ENCODE measurements at regions not wholly inside any gene's neighbourhood (a gene's known extent, or its start where the extent isn't known, plus 50 kb on each side); places are given as distances from the start of the nearest gene placed in this dataset.

GRCh38 chr3:107238787-107239186 lies 138.5 kb upstream of the CCDC54 start:
- Histone ChIP-seq H3K4me3 (replicated peaks; ENCODE audit: insufficient read depth, low read length) (no peak overlapping the region), H3K27me3 (ENCODE audit: insufficient read depth, poor library complexity, severe bottlenecking) (no peaks in the 10 kb centered on the region), H3K27ac (replicated peaks) (no peak overlapping the region)
- no peak for TF ChIP-seq SPI1 (IDR thresholded peaks at IDR 0.05; ENCODE audit: borderline replicate concordance, low read depth)
- TF ChIP-seq POLR2AphosphoS5 (IDR thresholded peaks at IDR 0.05; ENCODE audit: low read depth): no peak
- TF ChIP-seq CTCF (IDR thresholded peaks at IDR 0.05; ENCODE audit: insufficient read depth, low read length): no peak
- TF ChIP-seq, protein P1, sequence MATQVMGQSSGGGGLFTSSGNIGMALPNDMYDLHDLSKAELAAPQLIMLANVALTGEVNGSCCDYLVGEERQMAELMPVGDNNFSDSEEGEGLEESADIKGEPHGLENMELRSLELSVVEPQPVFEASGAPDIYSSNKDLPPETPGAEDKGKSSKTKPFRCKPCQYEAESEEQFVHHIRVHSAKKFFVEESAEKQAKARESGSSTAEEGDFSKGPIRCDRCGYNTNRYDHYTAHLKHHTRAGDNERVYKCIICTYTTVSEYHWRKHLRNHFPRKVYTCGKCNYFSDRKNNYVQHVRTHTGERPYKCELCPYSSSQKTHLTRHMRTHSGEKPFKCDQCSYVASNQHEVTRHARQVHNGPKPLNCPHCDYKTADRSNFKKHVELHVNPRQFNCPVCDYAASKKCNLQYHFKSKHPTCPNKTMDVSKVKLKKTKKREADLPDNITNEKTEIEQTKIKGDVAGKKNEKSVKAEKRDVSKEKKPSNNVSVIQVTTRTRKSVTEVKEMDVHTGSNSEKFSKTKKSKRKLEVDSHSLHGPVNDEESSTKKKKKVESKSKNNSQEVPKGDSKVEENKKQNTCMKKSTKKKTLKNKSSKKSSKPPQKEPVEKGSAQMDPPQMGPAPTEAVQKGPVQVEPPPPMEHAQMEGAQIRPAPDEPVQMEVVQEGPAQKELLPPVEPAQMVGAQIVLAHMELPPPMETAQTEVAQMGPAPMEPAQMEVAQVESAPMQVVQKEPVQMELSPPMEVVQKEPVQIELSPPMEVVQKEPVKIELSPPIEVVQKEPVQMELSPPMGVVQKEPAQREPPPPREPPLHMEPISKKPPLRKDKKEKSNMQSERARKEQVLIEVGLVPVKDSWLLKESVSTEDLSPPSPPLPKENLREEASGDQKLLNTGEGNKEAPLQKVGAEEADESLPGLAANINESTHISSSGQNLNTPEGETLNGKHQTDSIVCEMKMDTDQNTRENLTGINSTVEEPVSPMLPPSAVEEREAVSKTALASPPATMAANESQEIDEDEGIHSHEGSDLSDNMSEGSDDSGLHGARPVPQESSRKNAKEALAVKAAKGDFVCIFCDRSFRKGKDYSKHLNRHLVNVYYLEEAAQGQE (IDR thresholded peaks at IDR 0.05; ENCODE audit: insufficient replicate concordance, low read depth): no peak
- no peak for TF ChIP-seq GABPA (IDR thresholded peaks at IDR 0.05; ENCODE audit: low read depth)
- no peak for DNase-seq (ENCODE audit: low read depth in 1 of 2, low spot score in 1 of 2)

GRCh38 chr3:107239703-107240102 lies 137.5 kb upstream of the CCDC54 start:
- Histone ChIP-seq H3K27ac (replicated peaks) (no peak overlapping the region), H3K27me3 (ENCODE audit: insufficient read depth, poor library complexity, severe bottlenecking) (no peaks in the 10 kb centered on the region), H3K4me3 (replicated peaks; ENCODE audit: insufficient read depth, low read length) (no peak overlapping the region)
- DNase-seq (ENCODE audit: low read depth in 1 of 2, low spot score in 1 of 2): no peak
- TF ChIP-seq POLR2AphosphoS5 (IDR thresholded peaks at IDR 0.05; ENCODE audit: low read depth) (no peak), SPI1 (IDR thresholded peaks at IDR 0.05; ENCODE audit: borderline replicate concordance, low read depth) (no peak), CTCF (IDR thresholded peaks at IDR 0.05; ENCODE audit: insufficient read depth, low read length) (no peak), GABPA (IDR thresholded peaks at IDR 0.05; ENCODE audit: low read depth) (no peak)
- TF ChIP-seq, protein P1 (IDR thresholded peaks at IDR 0.05; ENCODE audit: insufficient replicate concordance, low read depth): no peak

DNA sequence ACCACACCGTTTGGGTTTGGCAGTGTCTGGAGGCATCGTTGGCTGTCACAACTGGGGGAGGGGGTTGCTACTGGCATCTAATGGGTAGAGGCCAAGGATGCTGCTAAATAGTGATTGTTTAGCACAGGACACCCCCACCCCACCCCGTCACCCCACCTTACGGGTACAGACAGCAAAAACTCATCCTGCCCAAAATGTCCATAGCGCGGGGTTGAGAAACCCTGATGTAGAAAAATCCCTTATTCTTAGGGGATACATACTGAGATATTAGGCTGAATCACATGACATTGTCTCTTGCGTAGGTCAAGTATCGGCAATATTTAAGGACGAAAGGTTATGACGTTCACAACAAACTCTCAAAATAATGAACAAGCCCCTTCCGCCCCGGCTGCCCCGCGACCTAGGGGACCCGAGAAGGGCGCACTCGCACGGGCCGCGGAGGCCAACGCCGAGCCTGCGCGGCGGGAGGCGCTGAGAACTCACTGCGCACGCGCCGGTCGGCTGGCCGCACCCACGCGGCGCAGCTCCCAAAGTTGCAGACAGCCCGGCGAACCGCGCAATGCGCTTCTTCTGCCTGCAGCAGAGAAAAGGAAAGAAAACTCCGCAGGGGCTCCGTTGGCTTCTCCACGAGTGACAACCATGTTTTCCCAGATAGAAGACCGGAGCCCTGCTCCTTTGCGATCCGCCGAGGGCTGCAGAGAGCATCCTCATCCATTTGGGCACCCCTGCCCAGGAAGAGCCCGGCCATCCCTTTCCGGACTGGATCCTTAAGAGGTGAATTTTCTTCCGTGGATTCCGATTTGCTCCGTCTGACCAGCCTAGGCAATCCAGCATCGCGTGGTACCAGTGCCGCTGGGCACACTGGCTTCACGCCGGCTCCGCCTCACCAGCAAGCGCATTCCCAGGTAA lies 136.8 kb upstream of the CCDC54 start:
- H3K27me3 ChIP-seq (ENCODE audit: insufficient read depth, poor library complexity, severe bottlenecking): no peaks in the 10 kb centered on the region
- no peak overlapping the region for H3K27ac ChIP-seq (replicated peaks)
- peak overlapping the region; percentile 86 for H3K4me3 ChIP-seq (replicated peaks; ENCODE audit: insufficient read depth, low read length)
- peak; percentile 37 to 62 for DNase-seq (ENCODE audit: low read depth in 1 of 2, low spot score in 1 of 2)
- TF ChIP-seq CTCF (IDR thresholded peaks at IDR 0.05; ENCODE audit: insufficient read depth, low read length): no peak
- TF ChIP-seq, protein P1 (IDR thresholded peaks at IDR 0.05; ENCODE audit: insufficient replicate concordance, low read depth): no peak
- TF ChIP-seq POLR2AphosphoS5 (IDR thresholded peaks at IDR 0.05; ENCODE audit: low read depth): no peak
- no peak for TF ChIP-seq SPI1 (IDR thresholded peaks at IDR 0.05; ENCODE audit: borderline replicate concordance, low read depth)
- TF ChIP-seq GABPA (IDR thresholded peaks at IDR 0.05; ENCODE audit: low read depth): no peak

Data from HL-60 (cell line).